Fibroblast of lung (primary cell): ENCODE measurements at regions not wholly inside any gene's neighbourhood (a gene's known extent, or its start where the extent isn't known, plus 50 kb on each side); places are given as distances from the start of the nearest gene placed in this dataset.

Source experiments
- DNase-seq, 2 donors: peaks; one replicate each; pipeline versions ENCODE4 v3.0.0 to v3.0.0-alpha.2; 2010; ENCODE audit warnings: low read depth in 2 of 2
- H2AFZ ChIP-seq: 2 replicates; pipeline ENCODE4 v1.5.1; 2012; ENCODE audit warnings: low read length, control low read depth, inconsistent platforms
- H3K27ac ChIP-seq: 2 replicates; pipeline ENCODE4 v1.5.1; 2011; ENCODE audit warnings: low read length, control low read depth; ENCODE audit not compliant: insufficient read depth
- H3K27me3 ChIP-seq: 2 replicates; pipeline ENCODE4 v1.5.1; 2011; ENCODE audit warnings: mild to moderate bottlenecking, low read length; ENCODE audit not compliant: control insufficient read depth, insufficient read depth
- H3K36me3 ChIP-seq: 2 replicates; pipeline ENCODE4 v1.5.1; 2011; ENCODE audit warnings: low read length; ENCODE audit not compliant: control insufficient read depth, insufficient read depth
- H3K4me1 ChIP-seq: 2 replicates; pipeline ENCODE4 v1.5.1; 2011; ENCODE audit warnings: low read length; ENCODE audit not compliant: control insufficient read depth, insufficient read depth; ENCODE audit errors: extremely low read depth
- H3K4me2 ChIP-seq: 2 replicates; pipeline ENCODE4 v1.5.1; 2011; ENCODE audit warnings: low read length, control low read depth; ENCODE audit not compliant: insufficient read depth; ENCODE audit errors: extremely low read depth
- H3K4me3 ChIP-seq, 4 experiments: fragments of 200-600 bp in 1 of 4; sonication (generic) in 1 of 4; replicated peaks in 1 of 4; 2 replicates each; pipeline ENCODE4 v1.5.1; 2011 to 2016; ENCODE audit warnings: low read length in 4 of 4, low read depth in 3 of 4, mild to moderate bottlenecking in 3 of 4, control low read depth in 2 of 4, inconsistent platforms in 1 of 4, mixed read lengths in 1 of 4; ENCODE audit not compliant: insufficient read depth in 1 of 4; ENCODE audit errors: control extremely low read depth in 1 of 4
- H3K79me2 ChIP-seq: 2 replicates; pipeline ENCODE4 v1.5.1; 2012; ENCODE audit warnings: mild to moderate bottlenecking, low read length, inconsistent platforms; ENCODE audit not compliant: control insufficient read depth, insufficient read depth
- H3K9ac ChIP-seq: 2 replicates; pipeline ENCODE4 v1.5.1; 2011; ENCODE audit warnings: mild to moderate bottlenecking, low read length, control low read depth; ENCODE audit not compliant: insufficient read depth
- H3K9me3 ChIP-seq: 2 replicates; pipeline ENCODE4 v1.5.1; 2012; ENCODE audit warnings: low read depth, low read length; ENCODE audit not compliant: control insufficient read depth, insufficient read depth
- H4K20me1 ChIP-seq: 2 replicates; pipeline ENCODE4 v1.5.1; 2011; ENCODE audit warnings: low read length; ENCODE audit not compliant: control insufficient read depth, insufficient read depth; ENCODE audit errors: extremely low read depth
- EZH2 ChIP-seq: IDR thresholded peaks from 2 replicates; pipeline ENCODE4 v1.5.1; 2012; ENCODE audit warnings: low read length, control low read depth, mild to moderate bottlenecking; ENCODE audit errors: missing control alignments
- TF ChIP-seq, protein P1 (sequence below), 2 donors: IDR thresholded peaks in 1 of 2; conservative IDR thresholded peaks in 1 of 2; 1 replicate in 1 of 2; 2 replicates in 1 of 2; pipeline ENCODE4 v1.5.1; 2011 to 2012; ENCODE audit warnings: low read length in 2 of 2, control low read depth in 1 of 2, inconsistent platforms in 1 of 2, low read depth in 1 of 2, mild to moderate bottlenecking in 1 of 2

- no peak for TF ChIP-seq EZH2
- TF ChIP-seq, protein P1, sequence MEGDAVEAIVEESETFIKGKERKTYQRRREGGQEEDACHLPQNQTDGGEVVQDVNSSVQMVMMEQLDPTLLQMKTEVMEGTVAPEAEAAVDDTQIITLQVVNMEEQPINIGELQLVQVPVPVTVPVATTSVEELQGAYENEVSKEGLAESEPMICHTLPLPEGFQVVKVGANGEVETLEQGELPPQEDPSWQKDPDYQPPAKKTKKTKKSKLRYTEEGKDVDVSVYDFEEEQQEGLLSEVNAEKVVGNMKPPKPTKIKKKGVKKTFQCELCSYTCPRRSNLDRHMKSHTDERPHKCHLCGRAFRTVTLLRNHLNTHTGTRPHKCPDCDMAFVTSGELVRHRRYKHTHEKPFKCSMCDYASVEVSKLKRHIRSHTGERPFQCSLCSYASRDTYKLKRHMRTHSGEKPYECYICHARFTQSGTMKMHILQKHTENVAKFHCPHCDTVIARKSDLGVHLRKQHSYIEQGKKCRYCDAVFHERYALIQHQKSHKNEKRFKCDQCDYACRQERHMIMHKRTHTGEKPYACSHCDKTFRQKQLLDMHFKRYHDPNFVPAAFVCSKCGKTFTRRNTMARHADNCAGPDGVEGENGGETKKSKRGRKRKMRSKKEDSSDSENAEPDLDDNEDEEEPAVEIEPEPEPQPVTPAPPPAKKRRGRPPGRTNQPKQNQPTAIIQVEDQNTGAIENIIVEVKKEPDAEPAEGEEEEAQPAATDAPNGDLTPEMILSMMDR (conservative IDR thresholded peaks at IDR 0.05 in 1 of 2, IDR thresholded peaks at IDR 0.05 in 1 of 2; ENCODE audit: low read depth in 1 of 2, low read length in 2 of 2): no peak
- no peak overlapping the region for H3K4me3 ChIP-seq
- H3K4me2 ChIP-seq: no peak overlapping the region
- no peak overlapping the region for H3K27ac ChIP-seq
- no peak overlapping the region for H2AFZ ChIP-seq
- H4K20me1 ChIP-seq: no peaks in the 10 kb centered on the region
- H3K9me3 ChIP-seq: no peaks in the 10 kb centered on the region
- peaks cover 5% of the 10 kb centered on the region for H3K27me3 ChIP-seq
- H3K36me3 ChIP-seq: no peaks in the 10 kb centered on the region
- no peak for DNase-seq
- no peaks in the 10 kb centered on the region for H3K79me2 ChIP-seq
- H3K4me1 ChIP-seq: peaks cover 6% of the 10 kb centered on the region
- no peak overlapping the region for H3K9ac ChIP-seq
Observed at GRCh38 chr7:135731-136645, 56.4 kb upstream of the FAM20C start.

DNA sequence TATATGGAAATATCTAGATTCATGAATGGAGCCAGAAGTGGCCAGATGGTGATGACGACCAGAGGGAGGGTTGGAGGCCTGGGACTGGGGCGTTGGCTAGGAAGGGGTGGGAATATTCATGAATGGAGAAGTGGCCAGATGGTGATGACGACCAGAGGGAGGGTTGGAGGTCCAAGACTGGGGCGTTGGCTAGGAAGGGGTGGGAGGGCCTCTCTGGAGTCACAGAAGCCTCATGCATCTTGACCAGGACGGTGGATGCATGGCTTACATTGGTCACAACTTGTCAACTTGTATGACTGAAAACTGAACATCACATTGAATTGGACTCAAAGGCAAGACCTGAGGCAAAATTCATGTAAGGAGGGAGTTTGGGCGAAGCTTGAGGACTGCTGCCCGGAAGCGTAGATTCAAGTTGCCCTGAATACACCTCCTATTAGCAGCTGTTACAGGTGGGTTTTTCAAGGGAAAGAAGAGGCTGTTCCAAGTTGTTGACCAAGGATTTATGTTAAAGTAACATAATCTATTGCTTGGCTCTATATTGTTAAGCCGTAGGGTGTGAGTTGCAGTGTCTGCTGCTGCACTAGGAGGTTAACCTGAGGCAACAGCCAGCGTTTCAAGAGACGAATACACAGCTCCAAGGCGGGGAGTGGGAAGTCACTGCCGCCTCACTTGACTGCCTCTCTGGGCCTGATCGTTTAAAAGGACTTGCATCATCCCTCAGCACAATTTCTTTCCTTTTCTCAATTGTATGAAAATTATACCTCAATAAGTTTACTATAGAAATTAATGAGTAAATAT, 55.1 kb upstream of the FAM20C start:
- no peak overlapping the region for H3K4me2 ChIP-seq
- no peak overlapping the region for H2AFZ ChIP-seq
- no peaks in the 10 kb centered on the region for H3K36me3 ChIP-seq
- no peaks in the 10 kb centered on the region for H3K4me1 ChIP-seq
- no peak overlapping the region for H3K27ac ChIP-seq
- H3K4me3 ChIP-seq: no peak overlapping the region
- H4K20me1 ChIP-seq: no peaks in the 10 kb centered on the region
- DNase-seq: no peak
- H3K27me3 ChIP-seq: peaks cover 5% of the 10 kb centered on the region
- H3K9me3 ChIP-seq: no peaks in the 10 kb centered on the region
- TF ChIP-seq, protein P1 (conservative IDR thresholded peaks at IDR 0.05 in 1 of 2, IDR thresholded peaks at IDR 0.05 in 1 of 2; ENCODE audit: low read depth in 1 of 2, low read length in 2 of 2): no peak
- TF ChIP-seq EZH2: no peak
- H3K79me2 ChIP-seq: no peaks in the 10 kb centered on the region
- H3K9ac ChIP-seq: no peak overlapping the region

- Histone ChIP-seq H3K79me2 (no peaks in the 10 kb centered on the region), H4K20me1 (no peaks in the 10 kb centered on the region), H3K27ac (no peak overlapping the region), H2AFZ (no peak overlapping the region), H3K27me3 (peaks cover 5% of the 10 kb centered on the region), H3K9me3 (no peaks in the 10 kb centered on the region), H3K4me3 (no peak overlapping the region), H3K9ac (no peak overlapping the region), H3K4me1 (no peaks in the 10 kb centered on the region), H3K36me3 (no peaks in the 10 kb centered on the region), H3K4me2 (no peak overlapping the region)
- DNase-seq: no peak
- TF ChIP-seq EZH2: no peak
- TF ChIP-seq, protein P1 (conservative IDR thresholded peaks at IDR 0.05 in 1 of 2, IDR thresholded peaks at IDR 0.05 in 1 of 2; ENCODE audit: low read depth in 1 of 2, low read length in 2 of 2): no peak
Observed at GRCh38 chr7:139131-139530, 53.2 kb upstream of the FAM20C start.
